ENCODE measurements at regions not wholly inside any gene's neighbourhood (a gene's known extent, or its start where the extent isn't known, plus 50 kb on each side); places are given as distances from the start of the nearest gene placed in this dataset.

GRCh38 chr7:93756890-93757289, 133.7 kb downstream of the TFPI2 start:
- no peaks in the 10 kb centered on the region for H3K9me3 ChIP-seq
- 74% methylated on average over 2 of the region's 2 CpGs for WGBS (ENCODE audit: insufficient coverage, low coverage, low lambda C conversion rate, missing lambda C conversion rate)
- no peak for DNase-seq

GRCh38 chr7:93751421-93751820, 139.1 kb downstream of the TFPI2 start:
- Histone ChIP-seq H3K4me1 (no peaks in the 10 kb centered on the region), H3K27me3 (no peaks in the 10 kb centered on the region), H3K9me3 (no peaks in the 10 kb centered on the region), H3K36me3 (no peaks in the 10 kb centered on the region), H3K4me3 (no peak overlapping the region), H3K27ac (no peak overlapping the region)
- no peak for TF ChIP-seq CTCF (IDR thresholded peaks at IDR 0.05)
- DNase-seq (no peak), ATAC-seq (no peak)
- intact Hi-C loops (cut with DNase I) = no loop called here
- 60% methylated on average over 1 of the region's 1 CpG for WGBS (ENCODE audit: insufficient coverage, low coverage, low lambda C conversion rate, missing lambda C conversion rate)

More at GRCh38 chr7:93756890-93757289, 133.7 kb downstream of the TFPI2 start:
- intact Hi-C loops (cut with DNase I) = no loop called here
- Histone ChIP-seq H3K36me3 (no peaks in the 10 kb centered on the region), H3K27me3 (no peaks in the 10 kb centered on the region), H3K4me1 (no peaks in the 10 kb centered on the region), H3K27ac (no peak overlapping the region), H3K4me3 (no peak overlapping the region)
- ATAC-seq = no peak
- TF ChIP-seq CTCF (IDR thresholded peaks at IDR 0.05) (no peak), POLR2A (IDR thresholded peaks at IDR 0.05) (no peak)

- 36% methylated on average over 1 of the region's 1 CpG for WGBS (ENCODE audit: insufficient coverage, low coverage, low lambda C conversion rate, missing lambda C conversion rate)
- no peak overlapping the region for H3K4me3 ChIP-seq
- H3K27ac ChIP-seq = no peak overlapping the region
- H3K36me3 ChIP-seq = no peaks in the 10 kb centered on the region
- no peaks in the 10 kb centered on the region for H3K4me1 ChIP-seq
- no peaks in the 10 kb centered on the region for H3K9me3 ChIP-seq
- TF ChIP-seq CTCF (IDR thresholded peaks at IDR 0.05) (no peak), POLR2A (IDR thresholded peaks at IDR 0.05) (no peak)
- DNase-seq (no peak), ATAC-seq (no peak)
- H3K27me3 ChIP-seq = no peaks in the 10 kb centered on the region
- intact Hi-C loops (cut with DNase I) = no loop called here
These were observed 139.6 kb downstream of the TFPI2 start for GRCh38 chr7:93750986-93751385.

- ATAC-seq = no peak
- no peak for TF ChIP-seq POLR2A (IDR thresholded peaks at IDR 0.05)
- Histone ChIP-seq H3K36me3 (no peaks in the 10 kb centered on the region), H3K9me3 (no peaks in the 10 kb centered on the region), H3K4me3 (no peak overlapping the region), H3K27ac (no peak overlapping the region), H3K4me1 (no peaks in the 10 kb centered on the region), H3K27me3 (no peaks in the 10 kb centered on the region)
- 51% methylated on average over 3 of the region's 3 CpGs for WGBS (ENCODE audit: insufficient coverage, low coverage, low lambda C conversion rate, missing lambda C conversion rate)
- DNase-seq = no peak
- intact Hi-C loops (cut with DNase I) = no loop called here
These were observed 143.5 kb downstream of the TFPI2 start for GRCh38 chr7:93747019-93747418.

GRCh38 chr7:93739424-93739823, 151.1 kb downstream of the TFPI2 start:
- intact Hi-C loops (cut with DNase I) = no loop called here

More at GRCh38 chr7:93739424-93739823, 151.1 kb downstream of the TFPI2 start:
- Histone ChIP-seq H3K4me1 (no peaks in the 10 kb centered on the region), H3K27ac (no peak overlapping the region), H3K9me3 (no peaks in the 10 kb centered on the region), H3K36me3 (no peaks in the 10 kb centered on the region), H3K4me3 (no peak overlapping the region), H3K27me3 (no peaks in the 10 kb centered on the region)
- ATAC-seq (no peak), DNase-seq (no peak)
- TF ChIP-seq POLR2A (IDR thresholded peaks at IDR 0.05) = no peak
- TF ChIP-seq CTCF (IDR thresholded peaks at IDR 0.05) = no peak
